HL-60 (cell line): ENCODE measurements at regions not wholly inside any gene's neighbourhood (a gene's known extent, or its start where the extent isn't known, plus 50 kb on each side); places are given as distances from the start of the nearest gene placed in this dataset.
"Not testable (repeated sequence)": the region's sequence is repeated elsewhere in the genome, so short reads cannot be mapped to it uniquely, and the experiment has no call there.

ENCODE experiments used
- DNase-seq, 2 experiments: peaks; one replicate each; pipeline ENCODE4 v3.0.0-alpha.2; 2010 to 2020; ENCODE audit warnings: low read depth in 1 of 2, low spot score in 1 of 2
- H3K27ac ChIP-seq: fragments of 250-450 bp; sonication (Bioruptor Pico); replicated peaks from 2 replicates; pipeline ENCODE4 v1.5.1; 2020; ENCODE audit warnings: mild to moderate bottlenecking, moderate library complexity
- H3K27me3 ChIP-seq: fragments of 250-450 bp; sonication (Bioruptor Pico); 2 replicates; pipeline ENCODE4 v1.5.1; 2021; ENCODE audit warnings: mild to moderate bottlenecking, moderate library complexity; ENCODE audit not compliant: insufficient read depth, poor library complexity, severe bottlenecking
- H3K4me3 ChIP-seq: replicated peaks from 2 replicates; pipeline ENCODE4 v1.5.1; 2011; ENCODE audit warnings: mild to moderate bottlenecking, control low read depth, low read length; ENCODE audit not compliant: insufficient read depth
- CTCF ChIP-seq: IDR thresholded peaks from one replicate; pipeline ENCODE4 v1.5.1; 2011; ENCODE audit warnings: low read length, control low read depth, inconsistent platforms; ENCODE audit not compliant: insufficient read depth
- GABPA ChIP-seq: IDR thresholded peaks from 2 replicates; pipeline ENCODE4 v1.6.1; 2012; ENCODE audit warnings: low read depth
- POLR2AphosphoS5 ChIP-seq: IDR thresholded peaks from 2 replicates; pipeline ENCODE4 v1.6.1; 2012; ENCODE audit warnings: low read depth
- REST ChIP-seq: IDR thresholded peaks from 2 replicates; pipeline ENCODE4 v1.6.1; 2012; ENCODE audit warnings: low read depth; ENCODE audit not compliant: insufficient replicate concordance
- SPI1 ChIP-seq: IDR thresholded peaks from 2 replicates; pipeline ENCODE4 v1.6.1; 2012; ENCODE audit warnings: low read depth, mild to moderate bottlenecking, borderline replicate concordance

GRCh38 chr5:135167634-135168033, 133.6 kb upstream of the PITX1 start:
- Histone ChIP-seq H3K4me3 (no peak overlapping the region), H3K27me3 (no peaks in the 10 kb centered on the region), H3K27ac (no peak overlapping the region)
- DNase-seq = no peak
- TF ChIP-seq CTCF = no peak
- no peak for TF ChIP-seq REST
- no peak for TF ChIP-seq GABPA
- TF ChIP-seq SPI1 = no peak
- TF ChIP-seq POLR2AphosphoS5 = no peak

GRCh38 chr5:135164873-135165614, 131.0 kb upstream of the PITX1 start:
- H3K4me3 ChIP-seq, H3K27ac ChIP-seq, DNase-seq, H3K27me3 ChIP-seq: not testable (repeated sequence)

- H3K4me3 ChIP-seq = no peak overlapping the region
- H3K27me3 ChIP-seq = no peaks in the 10 kb centered on the region
- no peak overlapping the region for H3K27ac ChIP-seq
- DNase-seq = no peak
- TF ChIP-seq CTCF (no peak), REST (no peak), GABPA (no peak), SPI1 (no peak), POLR2AphosphoS5 (no peak)
Observed at GRCh38 chr5:135163964-135164363, 129.9 kb upstream of the PITX1 start.

- no peaks in the 10 kb centered on the region for H3K27me3 ChIP-seq
- TF ChIP-seq POLR2AphosphoS5 (no peak), CTCF (no peak), GABPA (no peak), SPI1 (no peak), REST (no peak)
- DNase-seq = no peak
- H3K4me3 ChIP-seq = no peak overlapping the region
- H3K27ac ChIP-seq = no peak overlapping the region
Observed at GRCh38 chr5:135163391-135163790, 129.4 kb upstream of the PITX1 start.
